Activated CD4-positive, alpha-beta T cell treated with anti-CD3 and anti-CD28 coated beads, Interleukin-10, Interleukin-2, amounts not matched to agents 100 ng/mL and 50 ng/mL, durations not matched to agents 16 hours and 8 hours (primary cell): ENCODE measurements at regions not wholly inside any gene's neighbourhood (a gene's known extent, or its start where the extent isn't known, plus 50 kb on each side); places are given as distances from the start of the nearest gene placed in this dataset.

Source experiments
- DNase-seq: peaks from one replicate; pipeline ENCODE4 v3.0.0-alpha.2; 2020

DNA sequence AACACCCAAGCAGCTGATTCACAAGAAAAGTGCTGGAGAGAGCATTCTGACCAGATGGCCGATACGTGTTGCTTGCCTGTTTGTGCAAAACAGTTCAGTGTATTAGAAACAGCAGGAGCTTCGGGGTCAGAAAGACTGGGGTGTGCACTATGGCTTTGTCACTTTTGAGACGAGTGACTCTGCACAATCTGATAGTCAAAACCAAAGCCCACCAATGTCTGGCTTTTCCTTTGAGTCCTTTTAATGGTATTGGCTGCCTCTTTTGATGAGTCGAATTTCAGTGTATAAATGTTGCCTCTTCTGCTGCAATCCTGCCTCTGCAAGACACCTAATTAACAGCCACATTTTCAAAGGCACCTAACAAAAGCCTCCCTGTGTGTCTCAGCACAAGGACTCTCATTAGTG, 444.6 kb downstream of the AJAP1 start:
- no peak for DNase-seq

DNA sequence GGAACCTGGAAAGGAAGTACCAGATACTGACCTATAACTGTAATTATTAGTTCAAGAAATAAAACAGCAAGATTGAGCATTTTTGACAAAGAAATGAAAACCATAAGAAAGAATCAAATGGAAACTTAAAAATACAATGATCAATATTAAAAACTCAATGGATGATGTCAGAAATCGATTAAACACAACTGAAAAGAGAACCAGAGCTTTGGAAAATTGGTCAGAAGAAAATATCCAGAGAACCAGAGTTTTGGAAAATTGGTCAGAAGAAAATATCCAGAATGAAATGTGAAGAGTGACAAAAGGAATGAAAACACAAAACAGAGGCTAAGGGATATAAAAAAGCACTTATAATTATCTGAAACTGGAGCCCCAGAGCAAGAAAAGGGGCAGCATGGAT, 438.6 kb downstream of the AJAP1 start:
- DNase-seq: no peak

DNA sequence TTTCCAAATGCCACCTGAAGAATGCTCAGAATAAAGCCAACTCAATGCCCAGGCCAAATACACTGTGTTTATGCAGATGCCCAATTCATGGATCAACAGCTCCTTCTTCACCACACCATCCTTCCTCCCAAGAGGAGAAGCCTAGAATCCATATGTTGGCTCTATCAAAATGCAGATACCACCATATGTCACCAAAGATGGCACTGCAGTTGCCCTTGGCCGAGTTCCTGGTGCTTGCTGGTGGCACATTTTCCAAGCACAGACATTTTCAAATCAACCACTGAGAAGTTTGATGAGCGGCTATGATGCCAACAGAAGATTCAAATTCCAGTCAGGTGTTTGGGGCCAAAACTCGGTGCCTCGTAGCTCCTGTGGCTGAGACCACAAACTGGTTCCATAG, 430.3 kb downstream of the AJAP1 start:
- no peak for DNase-seq

DNA sequence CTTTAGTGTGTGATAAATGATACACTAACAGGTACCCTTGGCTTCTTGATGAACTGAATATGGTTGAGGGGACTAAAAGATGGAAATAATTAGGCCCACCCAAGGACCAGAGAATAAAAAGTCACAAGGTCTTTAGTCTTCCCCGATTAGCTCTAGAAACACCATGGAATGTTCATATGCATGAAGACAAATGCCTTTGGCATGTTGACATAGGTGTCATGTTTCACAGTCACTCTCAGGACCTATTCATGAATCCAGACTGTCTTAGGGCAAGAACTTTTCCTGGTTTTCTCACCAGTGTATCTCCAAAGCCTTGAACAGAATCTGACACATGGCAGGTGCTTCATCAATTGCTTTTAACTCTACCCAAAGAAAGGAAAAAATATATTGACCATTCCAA, 412.8 kb downstream of the AJAP1 start:
- DNase-seq: no peak

DNA sequence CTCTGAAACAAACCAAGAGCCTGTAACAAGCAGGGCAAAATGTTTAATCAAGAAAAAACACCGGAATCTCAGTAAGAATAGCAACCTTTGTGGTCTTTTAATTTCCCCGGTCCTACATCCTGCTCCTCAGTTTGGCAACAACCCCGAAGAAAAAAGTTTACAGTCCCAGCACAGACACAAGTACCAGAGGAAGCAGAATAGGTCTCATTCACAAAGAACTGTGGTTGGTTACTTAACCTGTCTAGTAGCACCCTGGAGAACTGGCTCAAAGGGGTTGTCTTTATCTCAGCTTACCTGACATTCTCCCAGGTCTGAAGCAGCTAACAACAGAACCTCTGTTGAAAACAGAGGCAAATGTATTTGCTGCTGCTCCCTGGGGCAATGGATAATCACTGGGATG, 399.3 kb downstream of the AJAP1 start:
- no peak for DNase-seq

DNA sequence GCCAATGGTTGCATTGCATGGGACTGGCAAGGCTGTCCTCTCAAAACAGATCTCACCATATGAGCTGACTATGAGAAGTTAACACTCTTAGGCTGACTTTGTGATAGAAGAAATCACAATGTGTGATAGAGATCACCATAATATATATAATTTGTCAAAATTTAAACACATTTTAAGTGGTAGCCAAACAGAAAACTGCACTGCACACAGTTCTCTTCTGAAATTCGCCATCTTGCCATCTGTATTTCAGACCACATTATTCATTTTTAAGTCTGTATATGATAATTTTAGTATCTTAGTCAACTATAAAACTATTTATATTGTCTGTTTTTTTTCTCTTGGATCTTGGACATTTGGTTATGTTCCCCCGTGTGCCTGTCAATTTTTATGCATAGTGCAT, 374.7 kb downstream of the AJAP1 start:
- no peak for DNase-seq

DNA sequence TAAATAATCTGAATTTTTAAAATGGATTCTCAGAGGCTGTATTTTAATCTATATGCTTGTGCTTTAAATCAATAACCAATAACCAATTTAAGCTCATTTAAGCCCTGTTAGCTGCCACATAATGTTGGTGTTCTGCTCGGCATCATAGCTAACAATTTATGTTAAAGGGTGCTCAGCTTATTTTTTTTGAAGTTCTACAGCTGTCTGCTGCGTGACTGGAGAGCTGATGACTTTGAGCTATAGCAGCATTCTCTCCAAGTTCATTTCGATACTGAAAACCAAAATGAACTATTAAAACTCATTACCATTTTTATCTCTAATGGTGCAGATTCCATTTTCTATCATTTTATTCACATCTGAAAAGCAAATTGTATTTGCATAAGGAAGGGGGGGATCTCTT, 357.8 kb downstream of the AJAP1 start:
- no peak for DNase-seq

DNA sequence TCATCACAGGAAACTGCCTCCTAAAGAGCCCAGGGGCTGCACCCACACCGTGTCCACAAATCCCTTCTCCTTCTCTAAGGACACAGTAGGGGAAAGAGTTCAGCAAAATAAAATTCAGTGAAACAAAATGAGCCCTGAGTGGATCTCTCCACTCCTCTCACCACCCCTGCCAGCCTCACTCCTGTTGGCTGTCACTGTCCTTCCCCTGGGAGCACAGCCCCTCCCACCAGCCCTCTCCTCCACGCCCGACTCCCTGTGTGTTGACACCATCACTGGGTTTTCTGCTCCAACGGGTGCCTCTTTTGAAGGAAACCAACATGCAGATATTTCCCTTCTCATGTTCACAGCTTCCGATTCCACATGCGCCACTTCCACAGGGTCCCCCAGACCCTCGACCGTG, 356.2 kb downstream of the AJAP1 start:
- no peak for DNase-seq

DNA sequence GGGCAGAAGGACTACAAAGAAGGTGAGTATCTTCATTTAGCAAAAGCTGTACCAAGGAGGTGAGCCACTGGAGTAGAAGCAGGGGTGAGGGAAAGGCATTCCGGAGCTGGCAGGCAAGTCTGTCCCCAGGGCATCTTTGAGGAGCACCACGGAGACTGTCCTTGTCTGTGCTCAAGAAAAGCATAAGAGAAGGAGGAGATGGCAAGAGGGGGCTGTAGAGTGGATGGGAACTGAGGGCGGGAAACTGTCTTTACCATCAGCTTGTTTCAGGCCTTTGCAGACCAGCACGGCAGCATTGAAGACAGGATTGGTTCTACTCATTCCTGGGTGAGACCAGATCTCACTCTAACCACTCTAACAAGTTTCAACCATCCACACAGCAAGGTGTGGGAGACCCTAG, 355.8 kb downstream of the AJAP1 start:
- DNase-seq: no peak

DNA sequence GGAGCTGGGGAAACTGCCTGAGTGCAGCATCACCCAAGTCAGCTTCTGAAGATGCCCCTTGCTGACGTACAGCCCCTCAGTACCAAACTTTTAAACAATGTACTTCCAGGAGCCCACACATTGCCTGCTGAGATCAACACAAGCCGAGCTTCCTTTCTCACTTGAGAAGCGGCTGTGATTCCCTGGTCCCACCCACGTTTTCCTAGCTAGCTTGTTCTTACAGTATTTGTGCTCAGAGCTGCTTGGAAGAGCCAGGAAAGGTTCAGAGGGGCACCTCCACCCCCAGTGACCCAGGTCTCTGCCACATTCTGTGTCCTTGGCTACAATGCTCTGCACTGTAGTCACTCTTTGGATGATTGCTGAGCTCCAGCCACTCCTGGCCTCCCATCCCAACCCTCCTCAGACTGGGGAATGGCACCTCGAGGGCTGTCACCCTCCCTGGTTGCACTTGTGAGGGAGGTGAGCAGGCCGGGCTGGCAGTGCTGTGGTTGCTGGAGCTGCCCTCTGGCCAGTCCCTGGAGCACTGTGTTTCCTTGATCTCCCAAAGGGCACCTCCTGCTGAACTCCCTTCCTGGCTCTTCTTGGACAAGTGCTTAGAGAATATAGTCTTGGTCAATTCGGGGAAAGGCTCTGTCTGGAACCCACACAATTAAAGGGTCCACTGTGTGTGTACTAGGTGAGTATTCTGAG, 355.1 kb downstream of the AJAP1 start:
- no peak for DNase-seq

DNA sequence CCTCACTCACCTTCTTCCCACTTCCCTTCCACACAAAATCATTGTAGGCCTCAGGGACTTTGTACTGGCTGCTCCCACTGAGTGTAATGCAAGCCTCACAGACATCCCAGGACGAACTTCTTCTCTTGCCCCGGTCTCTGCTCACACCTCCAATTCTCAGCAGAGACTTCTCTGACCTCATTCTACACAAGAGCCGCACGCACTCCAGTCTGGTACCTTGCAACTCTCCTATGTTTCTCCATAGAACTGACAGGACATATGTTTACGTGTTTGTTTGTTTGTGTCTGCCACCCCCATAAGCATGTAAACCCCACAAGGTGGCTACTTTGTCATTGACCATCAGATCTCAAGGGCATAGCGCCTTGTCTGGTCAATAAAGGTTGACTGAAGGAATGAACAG, 350.8 kb downstream of the AJAP1 start:
- no peak for DNase-seq

DNA sequence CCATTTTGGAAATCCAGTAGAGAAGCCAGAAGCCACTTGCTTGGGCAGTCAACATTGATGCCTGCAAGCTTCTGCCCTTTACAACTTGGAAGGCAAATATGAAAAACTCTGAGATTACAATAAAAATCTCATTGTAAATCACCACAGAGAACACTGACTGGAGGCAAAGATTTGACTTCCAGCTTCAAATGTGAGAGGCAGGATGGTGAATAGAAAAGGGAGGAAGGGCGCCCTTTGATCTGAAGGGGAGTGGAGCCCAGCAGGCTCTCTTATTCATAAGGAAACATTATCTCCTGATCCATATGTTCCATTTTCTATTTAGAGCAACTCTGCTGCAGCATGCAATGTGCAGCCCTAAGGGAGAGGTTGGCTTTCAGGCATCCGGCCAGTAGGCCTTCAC, 348.3 kb downstream of the AJAP1 start:
- DNase-seq: no peak

DNA sequence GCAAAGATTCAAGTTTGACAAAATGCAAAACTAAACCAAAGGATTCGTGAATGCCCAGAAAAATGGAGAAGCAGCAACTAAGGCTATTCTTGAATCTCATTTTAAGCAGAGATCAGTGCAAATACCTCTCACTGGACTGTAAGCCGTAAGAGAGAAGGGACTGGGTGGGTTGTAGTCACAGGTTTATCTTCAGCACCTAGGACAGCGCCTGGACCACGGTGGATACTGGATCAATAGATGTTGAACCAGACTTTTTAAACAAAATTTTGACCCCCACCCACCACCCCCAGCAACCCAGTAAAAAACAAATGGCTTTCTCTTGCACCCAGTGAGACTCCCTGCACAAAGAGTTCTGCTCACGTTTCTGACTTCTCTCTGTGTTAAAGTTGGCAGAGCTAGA, 347.1 kb downstream of the AJAP1 start:
- no peak for DNase-seq

DNA sequence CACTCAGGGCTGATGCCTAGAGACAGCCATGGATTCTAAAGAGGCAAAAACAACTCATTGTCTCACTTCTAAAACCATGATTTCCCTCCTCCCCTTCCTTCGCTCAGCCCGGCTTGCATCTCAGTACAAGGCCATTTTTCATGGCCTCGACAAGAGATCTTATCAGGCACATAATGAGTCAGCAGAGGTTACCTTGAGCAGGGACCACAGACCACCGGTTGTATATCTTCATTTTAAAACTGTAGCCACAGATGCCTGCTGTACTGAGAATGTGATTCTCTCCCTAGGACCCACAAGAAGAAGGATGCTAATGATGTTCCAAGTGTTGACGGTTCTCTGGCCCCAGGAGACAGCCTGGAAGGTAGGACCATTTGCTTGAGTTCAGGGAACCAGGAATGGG, 331.9 kb downstream of the AJAP1 start:
- DNase-seq: no peak

DNA sequence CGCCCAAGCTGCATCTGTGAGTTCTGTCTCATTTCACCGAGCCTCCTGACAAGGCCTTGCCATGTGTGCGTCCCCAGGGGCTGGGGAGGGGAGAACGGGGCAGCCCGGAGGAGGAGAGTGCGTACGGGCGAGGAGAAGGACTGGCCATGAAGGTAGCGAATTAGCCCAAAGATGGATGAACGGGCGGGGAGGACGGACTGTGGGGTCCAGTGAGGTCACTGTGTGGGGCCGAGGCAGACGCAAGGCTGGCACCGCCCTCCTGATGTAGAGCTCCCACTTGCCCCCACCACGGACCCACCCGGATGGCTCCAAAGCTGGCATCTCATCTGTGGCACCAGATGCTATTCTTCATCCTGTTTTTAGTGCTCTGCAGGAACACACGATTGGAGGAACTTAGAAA, 330.4 kb downstream of the AJAP1 start:
- no peak for DNase-seq

DNA sequence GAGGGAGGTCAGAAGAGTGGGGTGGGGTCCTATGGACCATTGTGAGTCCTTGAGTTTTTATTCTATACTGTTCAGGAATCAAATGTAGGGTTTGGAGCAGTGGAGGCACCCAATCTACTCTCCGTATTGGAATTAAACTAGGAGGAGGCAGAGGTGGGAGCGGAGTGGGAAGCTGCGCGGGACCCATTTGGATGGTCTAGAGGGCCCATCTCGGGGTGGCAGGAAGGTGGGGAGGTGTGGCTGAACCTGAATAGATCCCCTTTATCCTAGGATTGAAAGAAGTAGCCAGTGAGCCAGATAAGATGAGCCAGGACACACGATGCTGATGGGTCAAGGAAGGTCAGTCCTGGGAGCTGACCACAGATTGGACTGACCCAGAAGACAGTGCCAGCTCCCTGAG, 325.8 kb downstream of the AJAP1 start:
- DNase-seq: no peak

DNA sequence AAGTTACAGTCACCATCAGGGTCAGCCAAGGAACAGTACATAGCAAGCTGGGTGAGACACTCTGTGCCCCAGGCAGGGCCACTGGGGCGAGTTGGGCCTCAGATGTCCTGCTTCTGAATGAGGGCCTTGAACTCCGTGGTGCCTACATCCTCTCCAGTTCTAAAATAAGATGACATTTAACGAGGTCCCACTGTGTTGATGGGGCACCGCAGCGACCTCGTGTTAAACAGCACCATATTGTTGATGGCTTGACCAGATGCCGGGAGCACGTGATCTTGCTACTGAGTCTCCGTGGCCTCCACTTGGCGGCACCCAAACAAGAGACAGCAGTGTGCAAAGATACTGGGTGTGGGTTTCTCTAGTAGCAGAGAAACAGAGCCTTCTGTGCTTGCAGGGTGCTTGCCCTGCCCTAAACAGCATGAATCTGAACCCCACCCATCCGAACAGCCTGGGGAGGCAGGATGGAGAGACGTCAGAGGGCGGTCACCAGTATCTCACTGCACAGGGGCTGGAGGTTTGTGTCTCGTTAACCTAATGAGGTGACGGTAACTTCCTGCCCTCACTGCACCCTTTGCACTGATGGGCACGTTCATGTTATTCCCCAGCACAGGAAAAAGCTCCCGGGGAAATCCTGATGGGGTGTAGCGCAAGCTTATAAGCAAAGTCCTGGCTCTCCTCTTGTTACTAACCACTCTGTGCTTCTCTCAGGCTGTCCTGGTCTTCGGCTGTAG, 324.4 kb downstream of the AJAP1 start:
- DNase-seq: no peak

DNA sequence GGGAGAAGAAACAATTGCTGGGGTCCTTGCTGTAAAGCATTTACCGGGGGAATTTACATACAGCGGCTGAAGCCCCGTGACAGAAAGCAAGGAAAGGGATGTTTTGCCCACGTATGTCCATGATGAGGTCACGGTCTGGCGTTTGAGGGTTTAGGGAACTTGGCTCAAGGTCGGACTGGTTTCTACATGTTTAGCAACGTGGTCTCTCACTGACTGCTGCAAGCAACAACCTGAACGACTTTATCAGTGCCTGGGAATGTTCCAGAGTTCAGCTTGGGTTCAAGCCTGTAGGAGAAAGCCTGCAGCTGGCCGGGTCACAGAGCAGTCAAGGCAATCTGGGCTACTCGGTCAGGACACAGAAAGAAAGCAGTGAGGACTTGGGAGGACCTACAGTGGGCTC, 323.3 kb downstream of the AJAP1 start:
- DNase-seq: no peak

DNA sequence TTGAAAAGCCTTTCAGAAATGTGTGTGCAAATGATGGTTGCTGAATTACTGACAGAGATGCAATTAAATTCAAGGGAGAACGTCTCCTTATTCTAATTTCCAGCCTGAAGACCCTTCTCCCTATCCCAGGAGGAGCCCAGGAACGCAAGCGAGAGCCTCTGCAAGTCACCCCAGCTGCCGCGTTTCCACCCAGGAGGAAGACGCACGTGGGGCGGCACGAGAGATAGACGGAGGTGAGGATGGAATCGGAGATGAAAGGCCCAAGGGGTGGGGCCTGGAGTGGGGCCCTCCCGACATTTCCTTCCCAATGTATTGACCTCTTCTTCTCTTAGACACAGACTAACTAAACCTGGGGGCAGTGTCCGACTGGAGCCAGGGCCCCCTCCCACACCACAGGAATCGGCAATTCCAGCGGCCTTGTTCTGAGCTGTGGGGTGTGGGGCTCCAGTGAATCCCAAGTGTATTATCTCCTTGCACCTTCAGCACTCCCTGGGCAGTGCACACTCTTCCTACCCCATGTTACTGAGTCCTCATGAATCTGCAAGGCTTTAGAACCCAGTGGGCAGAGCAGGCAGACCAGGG, 322.5 kb downstream of the AJAP1 start:
- no peak for DNase-seq

DNA sequence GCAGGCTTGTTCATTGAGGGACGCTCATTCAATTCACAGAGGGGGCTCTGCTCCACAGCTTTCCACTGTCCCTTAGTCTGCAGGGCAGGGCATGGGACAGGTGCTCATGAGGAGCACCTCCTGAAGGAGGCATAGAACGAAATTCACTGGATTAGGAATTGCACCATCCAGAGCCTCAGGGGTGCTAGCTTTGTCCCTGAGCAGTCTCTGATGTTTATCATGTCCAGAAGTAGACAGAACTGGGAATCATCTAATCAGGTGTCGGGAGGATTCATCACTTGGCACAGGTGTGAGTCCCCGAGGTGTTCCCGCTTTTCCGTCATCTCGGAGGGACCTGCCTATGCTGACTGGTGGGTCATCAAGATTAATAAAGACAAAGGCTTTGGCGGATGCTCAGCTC, 321.4 kb downstream of the AJAP1 start:
- DNase-seq: no peak

DNA sequence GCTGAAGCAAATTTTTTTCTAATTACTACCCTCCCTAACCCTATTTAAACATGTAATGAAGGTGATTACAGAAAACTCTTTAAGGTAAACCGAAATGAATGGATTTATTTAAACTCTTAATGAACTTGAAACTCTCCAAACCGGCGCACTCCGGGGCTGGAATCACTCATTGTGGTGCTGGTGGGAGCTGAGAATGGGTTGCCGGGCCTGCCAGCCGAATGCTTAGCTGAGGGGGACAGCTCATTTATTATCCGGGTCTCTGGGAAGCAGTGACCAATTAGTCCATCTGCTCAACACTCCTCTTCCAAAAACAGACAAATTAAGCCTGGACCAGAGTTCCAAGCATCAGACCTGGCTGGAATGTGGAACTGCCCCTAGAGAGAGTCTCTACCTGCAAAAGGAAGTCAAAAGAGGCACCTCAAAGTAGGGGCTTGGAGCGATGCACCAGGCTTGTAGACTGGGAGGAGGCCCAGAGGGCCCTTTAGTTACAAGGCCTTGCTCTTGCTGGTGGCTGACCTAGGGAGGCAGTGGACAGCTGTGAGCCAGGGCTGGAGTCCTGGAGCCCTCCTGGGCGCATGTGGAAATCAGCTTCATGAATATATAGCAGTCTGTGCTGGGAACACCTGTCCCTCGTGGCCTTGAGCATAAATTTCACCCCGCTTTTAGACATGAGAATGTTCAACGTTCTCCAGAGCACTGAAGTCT, 320.7 kb downstream of the AJAP1 start:
- no peak for DNase-seq

DNA sequence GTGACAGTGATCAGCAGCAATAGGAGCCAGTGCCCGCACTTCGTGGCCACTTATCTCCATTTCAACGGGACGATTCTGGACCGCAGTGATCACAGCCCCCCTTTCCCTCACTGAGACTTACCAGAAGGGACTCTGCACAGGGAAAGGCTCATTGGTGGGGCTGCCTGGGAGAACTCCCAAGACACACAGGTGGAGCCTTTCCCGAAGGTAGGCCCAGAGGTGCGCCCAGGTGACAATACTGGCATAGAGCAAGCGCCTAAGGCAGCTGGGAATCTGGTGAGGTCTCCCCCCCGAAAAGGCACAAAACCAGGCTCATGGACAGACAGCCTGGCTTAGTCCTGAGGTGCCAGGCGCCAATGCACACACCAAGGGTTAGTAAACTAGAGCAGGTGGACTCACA, 318.9 kb downstream of the AJAP1 start:
- no peak for DNase-seq

DNA sequence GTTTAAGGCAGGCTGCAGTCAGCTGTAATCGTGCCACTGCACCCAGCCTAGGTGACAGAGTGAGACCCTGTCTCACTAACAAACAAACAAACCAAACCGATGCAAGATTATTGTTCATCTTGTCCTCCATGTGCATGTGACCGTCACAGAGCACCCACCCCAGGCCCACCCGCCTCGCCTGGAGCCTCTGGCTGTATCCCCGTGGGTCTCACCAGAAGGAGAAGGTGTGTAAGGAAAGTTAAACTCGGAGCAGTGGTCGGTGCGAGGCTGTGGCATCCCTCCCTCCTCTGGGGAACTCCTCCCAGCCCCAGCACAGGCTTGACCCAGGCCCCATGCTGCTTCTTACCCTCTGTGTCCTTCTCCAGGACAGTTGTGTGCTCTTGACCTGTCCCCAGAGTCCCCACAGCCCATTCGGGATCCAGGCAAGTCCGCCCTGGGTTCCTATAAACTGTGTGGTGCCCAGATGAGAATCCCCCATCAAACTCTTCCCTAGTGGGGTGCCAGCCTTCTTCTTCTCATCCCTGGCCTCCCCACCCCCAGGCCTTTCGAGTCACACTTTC, 318.4 kb downstream of the AJAP1 start:
- no peak for DNase-seq

DNA sequence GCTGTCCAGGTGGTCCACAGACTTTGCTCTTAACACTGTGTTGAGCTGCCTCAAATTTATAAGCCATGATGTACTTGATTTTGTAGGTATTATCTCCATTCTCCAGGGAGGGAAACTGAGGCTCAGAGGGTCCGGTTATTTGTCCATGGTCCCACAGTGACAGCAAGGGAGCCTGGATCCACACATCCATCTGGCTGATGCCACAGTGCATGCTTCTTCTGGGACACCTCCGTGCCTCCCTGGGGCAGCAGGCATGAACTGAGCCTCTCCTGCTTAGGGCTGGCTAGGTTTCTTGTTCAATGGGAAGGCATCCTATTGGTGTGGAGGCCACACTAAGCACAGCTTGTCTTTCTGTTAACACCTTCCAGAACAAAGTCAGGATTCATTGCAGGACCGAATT, 317.3 kb downstream of the AJAP1 start:
- no peak for DNase-seq
